CD4-positive, alpha-beta T cell treated with Interleukin-15 for 4 hours (primary cell): ENCODE measurements at regions not wholly inside any gene's neighbourhood (a gene's known extent, or its start where the extent isn't known, plus 50 kb on each side); places are given as distances from the start of the nearest gene placed in this dataset.
A peak's percentile ranks its signal among the peaks of the same experiment; 100 is the strongest.

Experiments
- DNase-seq: peaks from one replicate; pipeline ENCODE4 v3.0.0-alpha.2; 2020; ENCODE audit warnings: low spot score

GRCh38 chr12:92000597-92000996 is 145.0 kb downstream of the BTG1 start:
- no peak for DNase-seq

DNA sequence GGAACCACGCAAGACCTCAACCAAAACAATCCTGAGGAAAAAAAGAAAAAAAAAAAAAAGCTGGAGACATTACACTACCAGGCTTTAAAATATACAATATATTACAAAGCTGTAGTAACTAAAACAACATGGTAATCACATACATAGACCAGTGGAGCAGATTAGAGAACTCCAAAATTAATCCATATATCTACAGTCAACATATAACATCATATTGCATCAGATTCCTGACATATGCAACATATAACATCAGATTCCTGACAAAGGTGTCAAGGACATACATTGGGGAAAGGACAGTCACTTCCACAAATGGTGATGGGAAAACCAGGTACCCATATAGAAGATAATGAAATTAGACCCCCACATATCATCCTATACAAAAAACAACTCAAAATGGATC is 145.8 kb downstream of the BTG1 start:
- DNase-seq, result no peak

DNA sequence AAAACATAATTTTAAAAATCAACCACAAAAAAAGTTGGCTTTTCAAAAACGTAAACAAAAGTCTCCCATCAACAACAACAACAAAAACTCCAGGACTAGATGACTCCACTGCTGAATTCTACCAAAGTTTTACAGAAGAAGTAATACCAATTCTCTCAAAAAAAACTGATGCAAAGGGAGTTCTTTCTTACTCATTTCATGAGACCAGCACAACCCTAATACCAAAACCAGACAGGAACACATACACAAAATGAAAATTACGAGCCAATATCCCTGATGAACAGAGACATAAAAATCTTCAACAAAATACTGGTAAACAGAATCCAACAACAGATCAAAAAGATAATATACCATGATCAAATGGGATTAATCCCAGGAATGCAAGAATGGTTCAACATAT is 147.3 kb downstream of the BTG1 start:
- no peak for DNase-seq

GRCh38 chr12:91994208-91994797 is 151.3 kb downstream of the BTG1 start:
- DNase-seq, result no peak

DNA sequence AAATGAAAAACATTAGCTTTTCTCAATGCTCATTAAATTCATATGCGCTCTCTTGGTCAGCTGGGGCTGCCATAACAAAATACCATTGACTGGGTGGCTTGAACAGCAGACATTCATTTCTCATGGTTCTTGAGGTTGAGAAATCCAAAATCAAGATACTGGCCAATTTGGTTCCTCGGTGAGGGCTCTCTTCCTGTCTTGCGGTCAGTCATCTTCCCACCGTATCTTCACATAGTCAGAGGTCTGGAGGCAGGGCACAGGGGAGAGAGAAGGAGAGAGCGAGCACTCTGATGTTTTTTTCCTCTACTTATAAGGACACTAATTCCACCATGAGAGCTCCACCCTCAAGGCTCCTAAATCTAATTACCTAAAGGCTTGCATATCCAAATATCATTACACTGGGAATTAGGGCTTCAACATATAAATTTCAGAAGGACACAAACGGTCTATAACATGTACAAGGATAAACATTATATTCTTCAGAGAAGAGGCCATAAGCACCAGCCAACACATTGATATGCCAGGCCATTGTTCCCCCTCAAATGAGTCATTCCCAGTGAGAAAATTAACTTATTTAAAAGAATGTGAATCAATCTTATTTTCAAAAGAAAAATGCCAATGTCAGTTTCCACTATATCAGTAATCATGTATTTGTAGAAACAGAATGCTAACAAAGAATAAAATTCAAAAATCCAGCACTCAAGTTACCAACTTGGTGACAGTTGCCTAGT is 152.2 kb downstream of the BTG1 start:
- no peak for DNase-seq

- peak; percentile 69 for DNase-seq
Observed at GRCh38 chr12:91991399-91992187, 154.1 kb downstream of the BTG1 start.

DNA sequence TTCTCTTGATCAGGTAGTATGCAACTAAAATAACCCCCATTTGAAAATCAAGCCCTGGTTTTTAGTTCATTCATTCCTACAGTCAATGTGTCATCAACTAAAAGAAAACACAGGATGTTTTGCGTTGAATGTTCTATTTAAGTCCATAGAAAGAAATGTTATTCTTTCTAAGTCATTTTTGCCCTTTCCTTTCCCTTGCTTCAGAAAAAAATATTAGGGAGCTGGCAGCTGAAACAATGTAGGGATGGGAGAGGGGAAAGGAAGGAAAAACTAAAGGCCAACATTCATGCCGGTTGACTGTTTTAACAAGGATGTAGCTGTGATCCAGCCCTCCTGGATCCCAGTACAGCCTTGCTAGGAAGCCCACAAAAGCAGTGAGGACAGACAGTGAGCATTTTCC is 155.1 kb downstream of the BTG1 start:
- DNase-seq, result no peak

- DNase-seq, result no peak
Observed at GRCh38 chr12:91989143-91989542, 156.5 kb downstream of the BTG1 start.

- DNase-seq, result no peak
Observed at GRCh38 chr12:91988086-91988923, 157.3 kb downstream of the BTG1 start.

DNA sequence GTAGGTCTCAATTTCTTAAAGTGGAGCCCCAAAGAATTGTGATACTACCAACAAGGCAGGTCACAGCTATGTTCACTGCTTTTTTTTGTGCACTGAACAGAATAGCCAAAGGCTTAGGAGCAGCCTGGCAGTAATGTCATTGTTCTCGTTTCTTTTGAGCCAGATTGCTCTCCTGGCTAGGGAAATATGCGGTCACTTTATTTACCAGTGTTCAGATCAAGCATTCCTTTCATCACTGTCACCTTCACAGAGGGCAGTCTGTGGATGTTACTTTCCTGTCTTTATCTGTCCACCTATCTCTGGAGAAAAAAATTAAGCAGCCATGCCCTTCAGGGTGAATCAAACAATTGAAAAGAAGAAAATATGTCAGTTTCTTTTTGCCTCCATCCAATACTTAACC is 159.6 kb downstream of the BTG1 start:
- DNase-seq, result no peak

DNA sequence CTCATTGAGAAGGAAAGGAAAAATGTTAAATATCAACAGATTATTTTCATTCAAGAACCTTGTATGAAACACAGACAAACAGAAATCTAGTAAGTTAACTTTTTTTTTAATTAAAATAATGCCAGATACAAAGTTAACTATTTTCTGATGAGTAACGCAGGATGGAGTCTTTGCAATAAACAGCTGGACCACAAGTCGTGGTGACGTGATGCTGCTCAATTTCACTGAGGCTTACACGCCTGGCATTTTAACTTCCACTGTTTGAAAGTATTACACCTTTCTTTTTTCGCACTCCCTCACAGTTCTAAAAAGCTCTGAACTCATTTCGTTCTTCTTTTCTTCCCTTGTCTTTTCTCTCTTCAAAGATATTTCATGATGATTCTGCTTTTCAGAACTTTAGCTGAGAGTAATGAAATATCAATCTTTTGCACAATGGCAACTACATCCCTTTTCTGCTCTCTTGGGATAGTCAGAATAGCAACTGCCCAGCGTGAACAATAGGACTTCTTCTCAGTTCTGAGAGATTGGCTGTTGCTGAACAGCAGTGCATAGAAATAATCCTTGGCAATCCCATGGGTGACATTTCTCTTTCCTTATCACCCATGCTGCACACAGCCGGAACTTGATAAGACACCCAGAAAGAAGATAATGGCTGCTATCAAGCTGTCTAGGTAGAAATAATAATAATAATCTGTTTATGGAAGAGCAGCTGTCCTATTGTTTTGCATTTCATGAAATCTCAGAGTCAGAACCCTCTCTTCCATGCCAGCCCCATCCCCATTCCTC is 160.5 kb downstream of the BTG1 start:
- no peak for DNase-seq

- no peak for DNase-seq
Observed at GRCh38 chr12:91984556-91984955, 161.1 kb downstream of the BTG1 start.

GRCh38 chr12:91983935-91984334 is 161.7 kb downstream of the BTG1 start:
- no peak for DNase-seq

- no peak for DNase-seq
Observed at GRCh38 chr12:91982946-91983345, 162.7 kb downstream of the BTG1 start.

DNA sequence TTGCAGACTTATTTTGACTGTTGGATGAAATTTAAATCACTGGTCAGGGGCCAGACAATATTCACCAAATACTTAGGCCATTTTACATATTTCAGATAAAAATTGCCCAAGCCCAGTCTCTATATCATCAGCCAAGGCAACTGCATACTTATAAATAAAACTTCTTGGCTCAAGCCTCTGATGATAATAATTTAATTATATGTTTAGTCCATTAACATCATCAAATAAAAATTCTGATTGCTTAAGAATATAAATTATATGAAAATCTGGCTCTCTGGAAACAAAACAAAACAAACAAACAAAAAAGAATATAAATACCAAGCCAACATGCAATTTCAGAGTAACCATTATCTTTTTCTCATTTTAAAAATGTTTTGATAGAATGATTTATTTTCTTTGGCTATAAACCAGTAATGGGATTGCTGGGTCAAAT is 165.2 kb downstream of the BTG1 start:
- DNase-seq, result no peak

DNA sequence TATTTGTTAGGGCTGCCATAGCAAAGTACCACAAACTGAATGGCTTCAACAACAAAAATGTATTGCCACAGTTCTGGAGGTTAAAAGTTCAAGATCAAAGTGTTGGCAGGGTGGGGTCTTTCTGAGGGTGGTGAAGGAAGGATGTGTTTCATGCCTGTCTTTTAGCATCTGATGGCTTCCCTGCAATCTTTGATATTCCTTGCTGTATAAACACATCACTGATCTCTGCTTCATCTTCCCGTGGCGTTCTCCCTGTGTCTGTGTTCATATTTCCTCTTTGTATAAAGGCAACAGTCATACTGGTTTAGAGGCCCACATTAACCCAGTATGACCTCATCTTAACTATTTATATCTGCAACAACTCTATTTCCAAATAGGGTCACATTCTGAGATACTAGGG is 167.5 kb downstream of the BTG1 start:
- DNase-seq, result peak; percentile 55

GRCh38 chr12:91975891-91976290 is 169.8 kb downstream of the BTG1 start:
- no peak for DNase-seq

GRCh38 chr12:91974541-91975085 is 171.0 kb downstream of the BTG1 start:
- DNase-seq, result no peak

DNA sequence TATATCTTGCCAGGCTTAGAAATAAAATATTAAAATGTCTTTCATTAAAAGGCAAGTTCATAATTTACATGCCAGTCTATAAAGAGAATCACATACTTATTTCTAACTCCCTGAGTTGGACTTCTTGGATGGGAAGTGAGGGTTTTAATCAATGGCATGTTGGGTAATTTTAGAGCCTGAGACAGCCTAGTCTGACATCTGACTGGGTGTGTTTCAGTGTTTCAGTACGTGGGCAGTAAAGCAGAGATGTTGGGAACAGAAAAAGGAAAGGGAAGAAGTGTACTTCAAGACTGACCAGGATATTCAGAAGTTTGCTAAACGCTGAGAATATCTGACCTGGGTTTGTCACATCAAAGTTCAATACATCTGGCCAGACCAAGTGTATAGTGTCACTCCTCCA is 171.8 kb downstream of the BTG1 start:
- DNase-seq, result no peak

DNA sequence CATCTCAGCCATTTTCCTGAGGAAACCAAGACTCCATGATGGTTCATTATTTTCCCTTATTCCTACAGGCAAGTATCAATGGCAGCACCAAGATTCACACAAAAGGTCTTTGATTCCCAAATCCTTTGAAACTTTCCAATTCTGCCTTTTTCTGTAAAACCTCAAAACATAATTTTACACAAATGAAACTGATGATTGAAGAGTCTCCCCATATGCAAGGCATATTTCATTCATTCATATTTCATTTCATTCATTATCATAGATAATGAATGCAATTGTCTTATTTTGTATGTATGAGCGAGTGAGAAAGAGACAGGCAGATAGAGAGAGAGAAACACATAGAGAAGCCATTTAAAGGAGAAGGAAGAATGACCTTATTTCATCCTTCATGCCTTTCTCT is 172.8 kb downstream of the BTG1 start:
- no peak for DNase-seq

GRCh38 chr12:91968777-91969171 is 176.9 kb downstream of the BTG1 start:
- no peak for DNase-seq
